ENCODE measurements at regions not wholly inside any gene's neighbourhood (a gene's known extent, or its start where the extent isn't known, plus 50 kb on each side); places are given as distances from the start of the nearest gene placed in this dataset.
"Not testable (repeated sequence)": the region's sequence is repeated elsewhere in the genome, so short reads cannot be mapped to it uniquely, and the experiment has no call there.

DNA sequence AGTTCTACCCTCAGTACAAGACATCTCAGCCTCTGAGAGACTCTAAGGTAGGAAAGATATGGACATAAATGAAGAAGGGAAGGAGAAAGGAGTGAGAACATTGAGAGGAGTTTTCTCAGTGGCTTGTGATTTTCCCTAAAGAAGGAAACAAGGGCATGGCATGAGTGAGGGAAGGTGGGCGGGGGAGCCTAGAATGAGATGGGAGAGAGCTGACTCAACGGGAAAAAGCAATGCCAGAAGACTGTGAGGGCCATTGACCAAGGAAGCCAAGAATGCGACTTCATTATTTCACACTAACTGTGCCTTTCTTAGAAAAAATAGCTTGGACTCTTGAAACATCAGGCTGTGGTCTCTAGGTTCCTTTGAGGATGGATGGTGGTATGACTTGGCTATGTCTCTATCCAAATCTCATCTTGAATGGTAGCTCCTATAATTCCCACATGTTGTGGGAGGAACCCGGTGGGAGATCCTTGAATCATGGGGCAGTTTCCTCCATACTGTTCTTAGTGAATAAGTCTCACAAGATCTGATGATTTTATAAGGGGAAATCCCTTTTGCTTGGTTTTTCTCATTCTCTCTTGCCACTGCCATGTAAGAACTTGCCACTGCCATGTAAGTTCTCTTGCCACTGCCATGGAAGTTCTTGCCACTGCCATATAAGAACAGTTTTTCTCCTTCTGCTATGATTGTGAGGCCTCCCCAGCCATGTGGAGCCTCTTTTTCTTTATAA is 279.6 kb downstream of the NUAK1 start:
- DNase-seq (ENCODE audit: low read depth in 3 of 3, low spot score in 2 of 3) = no peak

- DNase-seq (ENCODE audit: low read depth in 3 of 3, low spot score in 2 of 3) = no peak
Measured at GRCh38 chr12:105860561-105861207, 278.1 kb downstream of the NUAK1 start.

DNA sequence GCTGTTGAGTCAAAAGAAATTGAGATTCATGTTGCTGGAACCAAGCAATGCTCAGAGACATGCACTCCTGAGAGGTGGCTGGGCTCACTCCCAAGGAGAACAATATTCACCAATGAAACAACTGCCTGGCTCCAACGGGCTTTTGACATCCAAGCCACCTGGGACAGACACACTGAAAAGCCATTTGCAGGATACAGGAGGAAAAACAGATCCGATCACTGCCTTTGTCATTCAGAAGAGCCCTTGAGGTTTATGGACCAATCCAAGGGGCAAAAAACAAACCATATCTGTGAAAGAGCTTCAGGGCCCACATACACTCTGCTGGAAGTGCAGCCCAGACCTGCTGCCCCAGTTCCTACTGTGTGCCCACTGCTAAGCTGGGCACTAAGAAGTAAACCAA is 277.5 kb downstream of the NUAK1 start:
- DNase-seq (ENCODE audit: low read depth in 3 of 3, low spot score in 2 of 3) = no peak

GRCh38 chr12:105862163-105862821 is 276.5 kb downstream of the NUAK1 start:
- DNase-seq (ENCODE audit: low read depth in 3 of 3, low spot score in 2 of 3) = no peak

GRCh38 chr12:105864316-105864715 is 274.4 kb downstream of the NUAK1 start:
- DNase-seq (ENCODE audit: low read depth in 3 of 3, low spot score in 2 of 3) = no peak

- no peak for DNase-seq (ENCODE audit: low read depth in 3 of 3, low spot score in 2 of 3)
Measured at GRCh38 chr12:105864901-105865300, 273.9 kb downstream of the NUAK1 start.

DNA sequence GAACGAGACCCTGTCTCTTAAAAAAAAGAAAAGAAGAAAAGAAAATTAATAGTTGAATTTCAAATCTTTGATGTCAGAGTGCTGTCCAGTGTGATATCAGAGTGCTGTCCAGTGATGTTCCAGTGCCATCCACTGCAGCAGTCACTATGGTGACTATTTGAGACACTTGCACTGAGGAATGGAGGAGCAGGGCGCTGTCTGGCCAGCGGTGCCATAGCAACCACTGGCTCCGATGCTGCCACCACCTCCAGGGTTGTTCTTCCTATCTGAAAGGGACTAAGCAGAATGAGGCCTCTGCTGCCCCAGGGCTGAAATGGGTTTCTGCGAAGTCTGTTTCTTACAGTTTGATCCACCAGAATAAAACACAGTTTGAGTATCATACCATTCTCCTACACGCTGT is 272.9 kb downstream of the NUAK1 start:
- no peak for DNase-seq (ENCODE audit: low read depth in 3 of 3, low spot score in 2 of 3)

DNA sequence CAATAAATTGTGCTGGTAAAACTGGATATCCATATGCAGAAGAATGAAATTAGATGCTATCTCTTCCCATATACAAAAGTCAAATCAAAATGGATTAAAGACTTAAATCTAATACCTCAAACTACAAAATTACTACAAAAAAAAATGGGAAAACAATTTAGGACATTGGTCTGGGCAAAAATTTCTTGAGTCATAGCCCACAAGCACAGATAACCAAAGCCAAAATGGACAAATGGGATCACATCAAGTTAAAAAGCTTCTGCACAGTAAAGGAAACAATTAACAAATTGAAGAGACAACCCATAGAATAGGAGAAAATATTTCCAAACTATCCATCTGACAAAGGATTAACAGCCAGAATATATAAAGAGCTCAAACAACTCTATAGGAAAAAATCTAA is 264.6 kb downstream of the NUAK1 start:
- DNase-seq (ENCODE audit: low read depth in 3 of 3, low spot score in 2 of 3) = no peak

DNA sequence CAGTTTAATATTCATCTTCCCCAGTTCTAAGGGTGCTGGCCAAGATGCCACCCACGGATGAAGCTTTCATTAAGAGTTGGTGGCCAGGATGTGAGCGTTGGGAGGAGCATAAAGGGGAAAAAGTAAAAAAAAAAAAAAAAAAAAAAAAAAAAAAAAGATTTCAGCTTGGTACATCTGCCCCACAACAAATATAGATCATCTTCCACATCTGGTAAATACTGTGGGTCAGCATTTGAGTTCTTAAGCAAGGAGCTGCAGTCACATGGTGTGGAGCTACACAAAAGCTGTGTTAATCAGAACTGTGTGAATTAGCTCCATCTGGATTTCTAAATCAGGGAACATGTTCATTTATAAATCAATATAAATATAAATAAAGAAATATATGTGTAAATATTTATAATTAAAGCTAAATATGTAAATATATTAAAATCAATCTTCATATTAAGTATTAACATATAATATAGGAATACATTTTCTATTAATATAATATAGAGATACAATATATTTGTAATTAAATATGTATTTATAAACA is 262.3 kb downstream of the NUAK1 start:
- DNase-seq (ENCODE audit: low read depth in 3 of 3, low spot score in 2 of 3) = no peak

DNA sequence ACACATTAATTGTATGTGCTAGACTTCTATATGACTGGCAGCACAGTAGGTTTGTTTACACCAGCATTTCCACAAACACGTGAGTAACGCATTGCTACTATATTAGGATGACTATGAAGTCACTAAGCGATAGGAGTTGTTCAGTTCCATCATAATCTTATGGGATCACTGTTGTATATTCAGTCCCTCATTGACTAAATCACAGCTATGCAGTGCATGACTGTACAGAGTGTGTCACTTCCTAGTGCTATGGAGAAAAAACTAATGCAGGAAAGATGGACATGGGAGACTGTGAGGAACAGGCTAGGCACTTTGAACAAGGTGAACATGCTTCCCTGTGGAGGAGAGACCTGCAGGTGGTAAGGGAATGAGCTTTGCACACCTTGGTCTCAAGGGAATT is 259.8 kb downstream of the NUAK1 start:
- DNase-seq (ENCODE audit: low read depth in 3 of 3, low spot score in 2 of 3) = no peak

DNA sequence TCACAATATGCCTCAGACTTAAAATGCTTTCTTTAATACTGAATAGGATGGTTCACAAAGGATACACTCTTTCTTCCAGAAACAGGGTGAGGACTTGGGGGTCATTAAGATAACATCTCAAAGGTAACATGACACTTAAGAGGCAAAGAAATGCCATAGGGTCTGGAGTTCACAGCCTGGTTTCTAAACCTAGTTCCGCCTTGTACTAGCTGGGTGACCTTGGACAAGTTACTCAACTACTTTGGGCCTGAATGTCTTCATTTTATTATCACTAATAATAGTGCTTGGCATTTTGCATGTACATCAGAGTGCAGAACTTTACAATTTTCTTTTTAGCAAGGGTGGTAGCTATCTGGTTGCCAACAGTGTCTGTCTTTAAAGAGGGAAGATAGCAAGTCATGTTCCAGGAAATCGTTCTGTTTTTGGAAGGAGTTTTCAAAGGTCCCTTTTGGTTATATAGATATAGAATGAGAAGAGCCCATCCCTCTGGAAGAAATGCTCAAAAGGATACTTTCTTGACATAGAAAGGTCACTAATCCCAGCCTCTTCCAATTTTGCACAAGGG is 257.8 kb downstream of the NUAK1 start:
- no peak for DNase-seq (ENCODE audit: low read depth in 3 of 3, low spot score in 2 of 3)

GRCh38 chr12:105882404-105882803 is 256.4 kb downstream of the NUAK1 start:
- no peak for DNase-seq (ENCODE audit: low read depth in 3 of 3, low spot score in 2 of 3)

DNA sequence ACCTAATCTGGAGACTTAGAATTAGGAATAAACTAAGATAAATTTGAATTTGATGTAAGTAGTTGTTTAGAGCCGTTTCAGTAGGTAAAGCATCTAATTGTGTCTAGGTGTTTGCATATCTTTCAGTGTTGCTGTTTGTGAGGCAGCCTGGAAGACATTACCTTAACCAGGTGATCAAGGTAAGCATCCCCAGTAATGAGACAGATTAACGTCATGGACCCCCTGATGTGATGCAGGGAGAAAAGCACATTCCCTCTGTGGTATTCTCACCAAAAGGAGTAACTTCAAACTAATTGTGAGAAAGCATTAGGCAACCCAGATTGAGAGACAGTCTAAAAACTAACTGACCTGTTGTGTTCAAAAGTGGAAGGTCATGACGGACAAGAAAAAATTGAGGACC is 251.6 kb downstream of the NUAK1 start:
- DNase-seq (ENCODE audit: low read depth in 3 of 3, low spot score in 2 of 3) = no peak

GRCh38 chr12:105888696-105889095 is 250.1 kb downstream of the NUAK1 start:
- DNase-seq (ENCODE audit: low read depth in 3 of 3, low spot score in 2 of 3) = no peak

DNA sequence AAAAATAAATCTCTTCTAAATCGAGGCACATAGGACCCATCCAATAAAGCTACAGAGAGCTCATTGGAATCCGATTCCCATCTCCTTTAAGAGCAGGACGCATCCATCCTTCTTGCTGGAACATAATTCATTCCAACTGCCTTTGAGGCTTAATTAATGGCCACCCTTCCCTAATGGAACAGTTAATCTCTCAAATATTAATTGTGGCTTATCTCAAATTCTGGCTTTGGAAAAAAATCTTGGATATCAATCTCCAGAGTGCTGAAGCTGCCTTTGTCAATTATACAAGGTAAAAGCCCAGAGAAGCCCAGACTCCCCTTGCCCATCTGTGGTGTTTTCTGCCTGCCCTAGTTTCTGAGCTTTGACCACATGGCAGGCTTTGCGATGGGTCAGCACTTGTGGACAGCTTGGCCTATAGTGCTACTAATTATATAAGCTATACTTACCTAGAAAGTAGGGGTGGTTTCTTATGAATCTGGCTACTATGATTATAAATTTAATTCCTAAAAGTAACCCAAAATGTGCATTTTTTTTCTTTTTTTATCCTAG is 246.3 kb downstream of the NUAK1 start:
- DNase-seq (ENCODE audit: low read depth in 3 of 3, low spot score in 2 of 3) = no peak

DNA sequence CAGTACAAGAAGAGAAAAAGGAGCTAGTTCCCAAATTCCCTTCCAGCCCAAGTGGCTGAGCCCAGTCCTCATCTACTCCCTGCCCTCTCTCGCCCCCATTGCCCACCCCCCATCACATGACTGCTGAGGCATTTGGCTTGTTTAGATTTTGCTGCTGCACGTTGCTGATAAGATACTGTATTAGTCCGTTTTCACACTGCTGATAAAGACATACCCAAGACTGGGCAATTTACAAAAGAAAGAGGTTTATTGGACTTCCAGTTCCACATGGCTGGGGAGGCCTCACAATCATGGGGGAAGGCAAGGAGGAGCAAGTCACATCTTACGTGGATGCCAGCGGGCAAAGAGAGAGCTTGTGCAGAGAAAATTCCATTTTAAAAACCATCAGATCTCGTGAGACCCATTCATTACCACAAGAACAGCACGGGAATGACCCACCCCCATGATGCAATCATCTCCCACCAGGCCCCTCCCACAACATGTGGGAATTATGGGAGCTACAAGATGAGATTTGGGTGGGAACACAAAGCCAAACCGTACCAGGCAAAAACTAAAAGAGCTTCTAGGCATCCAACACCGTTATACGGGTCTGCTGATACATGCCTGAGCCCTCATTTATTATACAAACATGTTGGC is 243.4 kb downstream of the NUAK1 start:
- not testable (repeated sequence) for DNase-seq (ENCODE audit: low read depth in 3 of 3, low spot score in 2 of 3)

- DNase-seq (ENCODE audit: low read depth in 3 of 3, low spot score in 2 of 3) = no peak
Measured at GRCh38 chr12:105897311-105897725, 241.4 kb downstream of the NUAK1 start.

- DNase-seq (ENCODE audit: low read depth in 3 of 3, low spot score in 2 of 3) = not testable (repeated sequence)
Measured at GRCh38 chr12:105898271-105898670, 240.5 kb downstream of the NUAK1 start.

DNA sequence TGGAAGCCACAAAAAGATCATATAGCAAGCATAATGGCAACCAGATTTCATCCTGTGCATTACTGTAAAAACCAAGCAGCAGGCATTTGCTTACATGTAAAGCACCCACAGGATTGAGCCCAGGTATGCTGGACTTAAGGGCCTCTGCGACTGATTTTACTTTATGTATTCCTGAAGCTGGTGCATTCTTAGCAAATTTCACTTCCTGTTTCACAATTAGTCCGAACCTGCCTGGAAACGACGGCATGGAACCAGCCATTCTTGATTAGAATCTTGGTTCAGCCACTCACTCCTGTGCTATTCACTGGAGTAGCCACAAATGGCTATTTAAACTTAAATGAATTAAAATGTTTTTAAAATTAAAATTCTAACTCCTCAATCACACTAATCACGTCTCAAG is 239.2 kb downstream of the NUAK1 start:
- DNase-seq (ENCODE audit: low read depth in 3 of 3, low spot score in 2 of 3) = no peak

- no peak for DNase-seq (ENCODE audit: low read depth in 3 of 3, low spot score in 2 of 3)
Measured at GRCh38 chr12:105906561-105906960, 232.2 kb downstream of the NUAK1 start.

GRCh38 chr12:105907982-105908381 is 230.8 kb downstream of the NUAK1 start:
- no peak for DNase-seq (ENCODE audit: low read depth in 3 of 3, low spot score in 2 of 3)
